HL-60 (cell line): ENCODE measurements at regions not wholly inside any gene's neighbourhood (a gene's known extent, or its start where the extent isn't known, plus 50 kb on each side); places are given as distances from the start of the nearest gene placed in this dataset.

Experiments
- DNase-seq, 2 experiments: peaks; one replicate each; pipeline ENCODE4 v3.0.0-alpha.2; 2010 to 2020; ENCODE audit warnings: low read depth in 1 of 2, low spot score in 1 of 2
- H3K27ac ChIP-seq: fragments of 250-450 bp; sonication (Bioruptor Pico); replicated peaks from 2 replicates; pipeline ENCODE4 v1.5.1; 2020; ENCODE audit warnings: mild to moderate bottlenecking, moderate library complexity
- H3K27me3 ChIP-seq: fragments of 250-450 bp; sonication (Bioruptor Pico); 2 replicates; pipeline ENCODE4 v1.5.1; 2021; ENCODE audit warnings: mild to moderate bottlenecking, moderate library complexity; ENCODE audit not compliant: insufficient read depth, poor library complexity, severe bottlenecking
- H3K4me3 ChIP-seq: replicated peaks from 2 replicates; pipeline ENCODE4 v1.5.1; 2011; ENCODE audit warnings: mild to moderate bottlenecking, control low read depth, low read length; ENCODE audit not compliant: insufficient read depth
- GABPA ChIP-seq: IDR thresholded peaks from 2 replicates; pipeline ENCODE4 v1.6.1; 2012; ENCODE audit warnings: low read depth
- POLR2AphosphoS5 ChIP-seq: IDR thresholded peaks from 2 replicates; pipeline ENCODE4 v1.6.1; 2012; ENCODE audit warnings: low read depth
- REST ChIP-seq: IDR thresholded peaks from 2 replicates; pipeline ENCODE4 v1.6.1; 2012; ENCODE audit warnings: low read depth; ENCODE audit not compliant: insufficient replicate concordance
- SPI1 ChIP-seq: IDR thresholded peaks from 2 replicates; pipeline ENCODE4 v1.6.1; 2012; ENCODE audit warnings: low read depth, mild to moderate bottlenecking, borderline replicate concordance
- TF ChIP-seq, protein P1 (sequence below): IDR thresholded peaks from one replicate; pipeline ENCODE4 v1.5.1; 2011; ENCODE audit warnings: low read length, control low read depth, inconsistent platforms; ENCODE audit not compliant: insufficient read depth

GRCh38 chr3:24042174-24043059, 97.3 kb downstream of the NR1D2 start:
- no peak for DNase-seq
- TF ChIP-seq, protein P1, sequence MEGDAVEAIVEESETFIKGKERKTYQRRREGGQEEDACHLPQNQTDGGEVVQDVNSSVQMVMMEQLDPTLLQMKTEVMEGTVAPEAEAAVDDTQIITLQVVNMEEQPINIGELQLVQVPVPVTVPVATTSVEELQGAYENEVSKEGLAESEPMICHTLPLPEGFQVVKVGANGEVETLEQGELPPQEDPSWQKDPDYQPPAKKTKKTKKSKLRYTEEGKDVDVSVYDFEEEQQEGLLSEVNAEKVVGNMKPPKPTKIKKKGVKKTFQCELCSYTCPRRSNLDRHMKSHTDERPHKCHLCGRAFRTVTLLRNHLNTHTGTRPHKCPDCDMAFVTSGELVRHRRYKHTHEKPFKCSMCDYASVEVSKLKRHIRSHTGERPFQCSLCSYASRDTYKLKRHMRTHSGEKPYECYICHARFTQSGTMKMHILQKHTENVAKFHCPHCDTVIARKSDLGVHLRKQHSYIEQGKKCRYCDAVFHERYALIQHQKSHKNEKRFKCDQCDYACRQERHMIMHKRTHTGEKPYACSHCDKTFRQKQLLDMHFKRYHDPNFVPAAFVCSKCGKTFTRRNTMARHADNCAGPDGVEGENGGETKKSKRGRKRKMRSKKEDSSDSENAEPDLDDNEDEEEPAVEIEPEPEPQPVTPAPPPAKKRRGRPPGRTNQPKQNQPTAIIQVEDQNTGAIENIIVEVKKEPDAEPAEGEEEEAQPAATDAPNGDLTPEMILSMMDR: no peak
- TF ChIP-seq SPI1 (no peak), GABPA (no peak), POLR2AphosphoS5 (no peak), REST (no peak)
- H3K4me3 ChIP-seq: no peak overlapping the region
- no peak overlapping the region for H3K27ac ChIP-seq
- H3K27me3 ChIP-seq: no peaks in the 10 kb centered on the region

DNA sequence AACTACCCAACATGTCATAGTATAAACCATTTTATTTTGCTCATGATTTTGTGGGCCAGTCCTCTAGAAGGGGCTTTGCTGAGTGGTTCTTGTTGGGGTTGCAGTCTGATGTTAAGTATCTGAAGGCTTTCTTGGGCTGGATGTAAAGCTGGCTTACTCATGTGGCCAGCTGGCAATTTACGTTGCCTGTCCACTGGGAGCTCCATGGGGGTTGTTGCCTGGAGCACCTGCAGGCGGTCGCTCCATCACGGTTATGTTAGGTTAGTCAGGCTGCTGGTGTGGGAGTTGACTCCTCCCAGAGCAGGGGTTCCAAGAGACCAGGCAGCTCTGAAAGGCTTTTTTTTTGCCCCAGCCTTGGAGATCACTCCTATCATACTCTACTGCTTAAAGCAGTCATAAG, 98.1 kb downstream of the NR1D2 start:
- DNase-seq: no peak
- TF ChIP-seq POLR2AphosphoS5 (no peak), GABPA (no peak), SPI1 (no peak)
- TF ChIP-seq, protein P1: no peak
- no peaks in the 10 kb centered on the region for H3K27me3 ChIP-seq
- no peak overlapping the region for H3K4me3 ChIP-seq
- no peak overlapping the region for H3K27ac ChIP-seq

- Histone ChIP-seq H3K27me3 (no peaks in the 10 kb centered on the region), H3K27ac (no peak overlapping the region), H3K4me3 (no peak overlapping the region)
- no peak for TF ChIP-seq SPI1
- DNase-seq: no peak
Measured at GRCh38 chr3:24043985-24044384, 98.9 kb downstream of the NR1D2 start.

- Histone ChIP-seq H3K27me3 (no peaks in the 10 kb centered on the region), H3K27ac (no peak overlapping the region), H3K4me3 (no peak overlapping the region)
- no peak for DNase-seq
- TF ChIP-seq SPI1 (no peak), REST (no peak), GABPA (no peak), POLR2AphosphoS5 (no peak)
Measured at GRCh38 chr3:24046214-24046613, 101.1 kb downstream of the NR1D2 start.

- DNase-seq: no peak
- H3K27me3 ChIP-seq: no peaks in the 10 kb centered on the region
- H3K4me3 ChIP-seq: no peak overlapping the region
- no peak overlapping the region for H3K27ac ChIP-seq
- no peak for TF ChIP-seq SPI1
- TF ChIP-seq REST: no peak
- TF ChIP-seq, protein P1: no peak
- no peak for TF ChIP-seq POLR2AphosphoS5
- TF ChIP-seq GABPA: no peak
Measured at GRCh38 chr3:24047513-24047912, 102.4 kb downstream of the NR1D2 start.
